ENCODE measurements at regions not wholly inside any gene's neighbourhood (a gene's known extent, or its start where the extent isn't known, plus 50 kb on each side); places are given as distances from the start of the nearest gene placed in this dataset.
"Not testable (repeated sequence)": the region's sequence is repeated elsewhere in the genome, so short reads cannot be mapped to it uniquely, and the experiment has no call there.

GRCh38 chr13:97890573-97890972 is 62.9 kb upstream of the IPO5 start (continued):
- TF ChIP-seq, protein P1, sequence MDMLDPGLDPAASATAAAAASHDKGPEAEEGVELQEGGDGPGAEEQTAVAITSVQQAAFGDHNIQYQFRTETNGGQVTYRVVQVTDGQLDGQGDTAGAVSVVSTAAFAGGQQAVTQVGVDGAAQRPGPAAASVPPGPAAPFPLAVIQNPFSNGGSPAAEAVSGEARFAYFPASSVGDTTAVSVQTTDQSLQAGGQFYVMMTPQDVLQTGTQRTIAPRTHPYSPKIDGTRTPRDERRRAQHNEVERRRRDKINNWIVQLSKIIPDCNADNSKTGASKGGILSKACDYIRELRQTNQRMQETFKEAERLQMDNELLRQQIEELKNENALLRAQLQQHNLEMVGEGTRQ (IDR thresholded peaks at IDR 0.05; ENCODE audit: low read length) = no peak
- no peak for TF ChIP-seq SIN3A (conservative IDR thresholded peaks at IDR 0.05 in 1 of 2, IDR thresholded peaks at IDR 0.05 in 1 of 2; ENCODE audit: low read depth in 1 of 2, low read length in 2 of 2)

DNA sequence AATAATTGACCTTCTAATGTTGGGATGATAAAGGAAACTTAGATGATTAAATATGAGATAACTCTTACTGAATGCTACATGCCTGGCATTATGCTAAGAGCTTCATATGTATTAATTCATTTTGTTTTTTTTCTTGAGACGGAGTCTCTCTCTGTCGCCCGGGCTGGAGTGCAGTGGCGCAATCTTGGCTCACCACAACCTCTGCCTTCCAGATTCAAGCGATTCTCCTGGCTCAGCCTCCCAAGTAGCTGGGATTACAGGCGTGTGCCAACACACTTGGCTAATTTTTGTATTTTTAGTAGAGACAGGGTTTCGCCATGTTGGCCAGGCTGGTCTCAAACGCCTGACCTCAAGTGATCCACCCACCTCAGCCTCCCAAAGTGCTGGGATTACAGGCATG is 61.5 kb upstream of the IPO5 start:
- H2AFZ ChIP-seq (ENCODE audit: low read length); H3K23me2 ChIP-seq (ENCODE audit: low read depth, low read length); FAIRE-seq; H2AK5ac ChIP-seq (ENCODE audit: low read depth, low read length); H3K14ac ChIP-seq (ENCODE audit: insufficient read length); H3K79me2 ChIP-seq (ENCODE audit: control insufficient read depth in 1 of 2, insufficient read depth in 2 of 2, low read length in 2 of 2); H2BK20ac ChIP-seq (ENCODE audit: low read length); H3K9me3 ChIP-seq (ENCODE audit: insufficient read depth in 2 of 2, low read depth in 1 of 2, low read length in 1 of 2); H3K79me1 ChIP-seq (ENCODE audit: low read depth, low read length); H3K27ac ChIP-seq (ENCODE audit: low read depth, low read length); H3K4me1 ChIP-seq (replicated peaks in 1 of 4; ENCODE audit: control insufficient read depth in 3 of 4, insufficient read depth in 4 of 4, low read length in 3 of 4); H2BK15ac ChIP-seq (ENCODE audit: low read length); H3K36me3 ChIP-seq (ENCODE audit: control insufficient read depth in 2 of 4, insufficient read depth in 4 of 4, low read length in 3 of 4); H3K27me3 ChIP-seq (replicated peaks in 1 of 4; ENCODE audit: control insufficient read depth in 3 of 4, extremely low read depth in 1 of 4, insufficient read depth in 3 of 4, low read length in 3 of 4); H3K9ac ChIP-seq (replicated peaks in 1 of 4; ENCODE audit: extremely low read depth in 1 of 4, low read depth in 3 of 4, low read length in 3 of 4); DNase-seq (ENCODE audit: low read depth in 1 of 2, low spot score in 2 of 2); H4K5ac ChIP-seq (ENCODE audit: insufficient read length, low read depth, low read length); H4K91ac ChIP-seq (replicated peaks; ENCODE audit: insufficient read length, low read length); H3K4me3 ChIP-seq (ENCODE audit: extremely low read depth in 1 of 4, insufficient read depth in 2 of 4, low read depth in 3 of 4, low read length in 4 of 4); H3K4me2 ChIP-seq (ENCODE audit: insufficient read depth in 1 of 2, low read depth in 2 of 2, low read length in 2 of 2); H4K8ac ChIP-seq (ENCODE audit: extremely low read depth, insufficient read depth, low read length); H4K20me1 ChIP-seq (replicated peaks in 1 of 2; ENCODE audit: control insufficient read depth in 1 of 2, insufficient read depth in 2 of 2, low read length in 2 of 2); H3K23ac ChIP-seq (ENCODE audit: insufficient read length); H3K18ac ChIP-seq (ENCODE audit: extremely low read depth, low read length); H3K56ac ChIP-seq (replicated peaks; ENCODE audit: insufficient read length, low read depth, low read length); H2BK5ac ChIP-seq (ENCODE audit: low read depth, low read length); H3K4ac ChIP-seq (replicated peaks; ENCODE audit: insufficient read length, low read depth, low read length); POLR2A ChIA-PET (ENCODE audit: partially characterized antibody); H2BK12ac ChIP-seq (ENCODE audit: low read depth, low read length); H2BK120ac ChIP-seq (replicated peaks; ENCODE audit: low read depth, low read length): not testable (repeated sequence)
- CTCF ChIA-PET (ENCODE audit: partially characterized antibody) = interaction anchor here (1.3 to 2.1 kb wide), 2 partner anchors 10 to 36 kb away, joined by 5 to 7 read pairs; no protein-coding TSS in a partner anchor
- 90% methylated on average over 8 of the region's 8 CpGs; no CpG with 5 or more reads in 1 of the 2 experiments for WGBS, 2 experiments (ENCODE audit: extremely low coverage in 1 of 2, insufficient coverage in 1 of 2, insufficient read length in 1 of 2, insufficient replicate concordance in 2 of 2, low coverage in 1 of 2, low lambda C conversion rate in 2 of 2, missing lambda C conversion rate in 1 of 2)
